HG02852 (cell line): ENCODE measurements at regions not wholly inside any gene's neighbourhood (a gene's known extent, or its start where the extent isn't known, plus 50 kb on each side); places are given as distances from the start of the nearest gene placed in this dataset.

Experiments
- ATAC-seq: cut with Tn5 transposase; IDR thresholded peaks from one replicate; pipeline ENCODE4 v1.9.1; 2021; ENCODE audit warnings: mild to moderate bottlenecking, moderate library complexity; ENCODE audit not compliant: unreplicated experiment

- no peak for ATAC-seq
Measured at GRCh38 chr7:11290863-11291262, 317.2 kb downstream of the PHF14 start.

GRCh38 chr7:11294218-11294617, 320.5 kb downstream of the PHF14 start:
- ATAC-seq: no peak

DNA sequence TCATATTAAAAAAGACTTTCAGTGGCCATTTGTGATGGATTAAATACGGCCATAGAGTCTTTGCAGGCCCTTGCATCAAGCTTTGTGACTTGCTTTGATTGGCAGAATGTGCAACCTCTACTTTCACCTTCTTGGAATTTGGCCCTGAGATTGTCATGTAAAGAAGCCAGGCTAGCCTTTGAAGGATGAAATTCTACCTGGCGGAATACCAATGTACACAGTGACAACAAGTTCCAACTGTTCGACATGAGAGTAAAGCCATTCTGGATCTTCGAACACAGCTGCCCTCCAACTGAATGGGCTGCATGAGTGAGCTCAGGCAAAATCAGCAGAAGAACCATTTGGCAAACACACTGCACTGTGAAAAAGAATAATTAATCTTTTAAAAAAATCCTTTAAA, 321.3 kb downstream of the PHF14 start:
- no peak for ATAC-seq

DNA sequence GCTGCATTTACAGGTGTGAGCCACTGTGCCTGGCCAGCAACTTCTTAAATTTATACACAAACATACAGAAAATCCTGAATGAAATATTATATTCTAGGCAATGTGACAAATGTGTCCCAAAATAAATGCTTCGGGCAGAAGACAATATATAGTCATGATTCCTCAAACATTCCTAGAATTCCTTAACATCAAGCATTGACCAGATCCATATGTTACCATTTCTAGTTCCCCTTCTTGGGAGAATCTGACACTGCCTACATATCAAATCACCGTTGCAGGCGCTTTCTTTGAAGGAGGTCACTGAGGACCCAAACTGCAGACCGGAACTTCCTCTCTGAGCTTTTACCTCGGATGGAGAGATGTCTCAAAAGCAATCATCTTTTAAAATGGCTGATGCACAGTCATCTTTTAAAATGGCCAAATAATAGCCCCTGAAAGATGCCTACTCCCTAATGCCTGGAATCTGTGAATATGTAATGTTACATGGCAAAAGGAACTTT, 323.5 kb downstream of the PHF14 start:
- ATAC-seq: no peak

GRCh38 chr7:11297764-11298163, 324.1 kb downstream of the PHF14 start:
- no peak for ATAC-seq

DNA sequence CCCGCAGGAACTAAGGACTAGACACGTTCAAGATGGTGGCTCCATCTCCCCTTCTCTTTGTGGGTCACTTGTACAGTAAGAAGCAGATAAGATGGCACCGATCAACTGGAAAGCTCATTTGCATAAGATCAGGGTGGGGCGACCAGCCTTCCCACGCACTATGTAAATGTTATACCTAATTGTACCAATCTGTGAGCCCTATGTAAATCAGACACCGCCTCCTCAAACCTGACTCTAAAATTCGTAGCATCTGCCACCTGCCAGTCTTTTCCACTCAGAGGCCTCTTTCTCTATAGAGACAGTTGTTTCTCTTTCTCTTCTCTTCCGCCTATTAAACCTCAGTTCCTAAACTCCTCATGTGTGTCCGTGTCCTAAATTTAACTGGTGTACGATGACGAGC, 324.5 kb downstream of the PHF14 start:
- ATAC-seq: no peak

GRCh38 chr7:11300241-11300640, 326.6 kb downstream of the PHF14 start:
- no peak for ATAC-seq

GRCh38 chr7:11302121-11302520, 328.4 kb downstream of the PHF14 start:
- no peak for ATAC-seq

GRCh38 chr7:11313801-11314200, 340.1 kb downstream of the PHF14 start:
- ATAC-seq: no peak

DNA sequence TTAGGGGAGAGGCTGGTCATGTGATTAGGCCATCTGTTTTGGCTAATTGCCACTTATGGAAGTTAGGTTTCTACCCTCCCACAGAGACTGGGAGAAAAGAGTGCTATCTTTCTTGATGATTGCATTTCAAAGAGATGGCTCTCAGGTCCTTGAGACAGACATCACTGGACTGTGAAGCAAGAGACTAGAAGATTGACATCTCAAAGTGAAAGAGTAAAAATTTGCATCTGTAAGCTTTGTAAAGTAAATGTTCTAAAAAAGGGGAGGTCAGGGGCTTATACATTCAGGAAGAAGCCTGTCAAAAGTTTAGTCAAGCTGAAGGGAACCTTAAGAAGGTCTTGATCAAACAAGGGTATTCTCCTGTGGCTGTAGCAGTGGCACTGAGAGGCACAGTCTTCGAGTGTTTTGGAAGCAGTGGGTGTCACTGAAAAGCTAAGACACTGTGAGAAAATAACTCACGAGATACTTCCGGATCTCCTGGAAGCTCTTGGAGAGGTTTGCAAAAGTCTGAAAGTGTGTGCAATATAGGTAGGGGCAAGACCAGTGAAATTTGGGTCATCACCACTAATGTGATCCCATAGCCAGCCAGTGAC, 342.1 kb downstream of the PHF14 start:
- ATAC-seq: peak; percentile 73

- ATAC-seq: peak; percentile 50
Measured at GRCh38 chr7:11317766-11318165, 344.1 kb downstream of the PHF14 start.

- no peak for ATAC-seq
Measured at GRCh38 chr7:11319491-11320274, 346.0 kb downstream of the PHF14 start.
